Stimulated activated CD8-positive, alpha-beta memory T cell treated with anti-CD3 and anti-CD28 coated beads, Interleukin-12 subunit alpha, Interleukin-12 subunit beta, amount 100 ng/mL, for 24 hours (primary cell): ENCODE measurements at regions not wholly inside any gene's neighbourhood (a gene's known extent, or its start where the extent isn't known, plus 50 kb on each side); places are given as distances from the start of the nearest gene placed in this dataset.

Experiments used
- DNase-seq: peaks from one replicate; pipeline ENCODE4 v3.0.0-alpha.2; 2020; ENCODE audit errors: extremely low read depth

GRCh38 chr12:3961591-3961990 is 88.4 kb upstream of the PARP11 start:
- no peak for DNase-seq

GRCh38 chr12:3959799-3960560 is 86.8 kb upstream of the PARP11 start:
- no peak for DNase-seq

- no peak for DNase-seq
These were observed 85.3 kb upstream of the PARP11 start for GRCh38 chr12:3958534-3958933.

- DNase-seq, result no peak
These were observed 78.4 kb upstream of the PARP11 start for GRCh38 chr12:3951380-3952135.

- DNase-seq, result no peak
These were observed 77.6 kb upstream of the PARP11 start for GRCh38 chr12:3950714-3951320.

- DNase-seq, result no peak
These were observed 74.6 kb upstream of the PARP11 start for GRCh38 chr12:3947781-3948180.

GRCh38 chr12:3945671-3946070 is 72.5 kb upstream of the PARP11 start:
- no peak for DNase-seq

- DNase-seq, result no peak
These were observed 71.4 kb upstream of the PARP11 start for GRCh38 chr12:3944620-3945019.

GRCh38 chr12:3938042-3938544 is 64.9 kb upstream of the PARP11 start:
- DNase-seq, result no peak

- DNase-seq, result no peak
These were observed 61.9 kb upstream of the PARP11 start for GRCh38 chr12:3935078-3935477.

GRCh38 chr12:3933819-3934192 is 60.6 kb upstream of the PARP11 start:
- no peak for DNase-seq

- DNase-seq, result no peak
These were observed 60.0 kb upstream of the PARP11 start for GRCh38 chr12:3933074-3933818.

GRCh38 chr12:3931776-3932175 is 58.6 kb upstream of the PARP11 start:
- no peak for DNase-seq

GRCh38 chr12:3931206-3931605 is 58.0 kb upstream of the PARP11 start:
- DNase-seq, result no peak

GRCh38 chr12:3929875-3930615 is 56.8 kb upstream of the PARP11 start:
- DNase-seq, result no peak

- DNase-seq, result no peak
These were observed 55.5 kb upstream of the PARP11 start for GRCh38 chr12:3928538-3929184.

GRCh38 chr12:3925621-3926020 is 52.4 kb upstream of the PARP11 start:
- no peak for DNase-seq

GRCh38 chr12:3924761-3925160 is 51.6 kb upstream of the PARP11 start:
- no peak for DNase-seq

- DNase-seq, result no peak
These were observed 49.8 kb upstream of the PARP11 start for GRCh38 chr12:3923021-3923420.
